Astrocyte (in vitro differentiated cells and primary cell): ENCODE measurements at regions not wholly inside any gene's neighbourhood (a gene's known extent, or its start where the extent isn't known, plus 50 kb on each side); places are given as distances from the start of the nearest gene placed in this dataset.

Experiments used
- DNase-seq: peaks from one replicate; pipeline ENCODE4 v3.0.0-alpha.2; 2010; ENCODE audit warnings: low read depth
- FAIRE-seq: peaks from 2 replicates; lab custom pipeline; 2011; peaks lifted over from hg19 to GRCh38; lab: Jason Lieb, UNC
- H2AFZ ChIP-seq: 2 replicates; pipeline ENCODE4 v1.6.0; 2012; ENCODE audit warnings: low read depth, low read length, inconsistent platforms
- H3K27ac ChIP-seq: 2 replicates; pipeline ENCODE4 v1.5.1; 2011; ENCODE audit warnings: low read depth, low read length, inconsistent platforms
- H3K27me3 ChIP-seq: 2 replicates; pipeline ENCODE4 v1.6.0; 2011; ENCODE audit warnings: low read length, inconsistent platforms; ENCODE audit not compliant: insufficient read depth
- H3K36me3 ChIP-seq: 2 replicates; pipeline ENCODE4 v1.5.1; 2011; ENCODE audit warnings: low read length, inconsistent platforms; ENCODE audit not compliant: insufficient read depth
- H3K4me1 ChIP-seq: 2 replicates; pipeline ENCODE4 v1.5.1; 2011; ENCODE audit warnings: low read length, inconsistent platforms; ENCODE audit not compliant: insufficient read depth
- H3K4me2 ChIP-seq: 2 replicates; pipeline ENCODE4 v1.6.0; 2012; ENCODE audit warnings: low read length, inconsistent platforms
- H3K4me3 ChIP-seq: 2 replicates; pipeline ENCODE4 v1.5.1; 2011; ENCODE audit warnings: low read depth, mild to moderate bottlenecking, low read length, inconsistent platforms; ENCODE audit not compliant: insufficient read depth
- H3K79me2 ChIP-seq: 2 replicates; pipeline ENCODE4 v1.6.0; 2012; ENCODE audit warnings: mild to moderate bottlenecking, low read length, inconsistent platforms; ENCODE audit not compliant: insufficient read depth
- H3K9ac ChIP-seq: 2 replicates; pipeline ENCODE4 v1.6.0; 2012; ENCODE audit warnings: mild to moderate bottlenecking, low read length, inconsistent platforms
- H3K9me3 ChIP-seq: 2 replicates; pipeline ENCODE4 v1.5.1; 2012; ENCODE audit warnings: low read depth, mild to moderate bottlenecking, low read length, inconsistent platforms; ENCODE audit not compliant: insufficient read depth
- H4K20me1 ChIP-seq: 2 replicates; pipeline ENCODE4 v1.6.0; 2012; ENCODE audit warnings: low read length, inconsistent platforms; ENCODE audit not compliant: insufficient read depth
- H3K27ac Mint-ChIP-seq: one replicate; pipeline ENCODE4 v1.8.0; 2021; ENCODE audit warnings: mild to moderate bottlenecking, mixed read lengths; ENCODE audit not compliant: unreplicated experiment
- H3K27me3 Mint-ChIP-seq: one replicate; pipeline ENCODE4 v1.8.0; 2021; ENCODE audit warnings: low read depth, mixed read lengths; ENCODE audit not compliant: unreplicated experiment
- H3K36me3 Mint-ChIP-seq: one replicate; pipeline ENCODE4 v1.8.0; 2021; ENCODE audit warnings: low read depth, mixed read lengths; ENCODE audit not compliant: unreplicated experiment
- H3K4me1 Mint-ChIP-seq: one replicate; pipeline ENCODE4 v1.8.0; 2021; ENCODE audit warnings: low read depth, mixed read lengths; ENCODE audit not compliant: unreplicated experiment
- H3K4me3 Mint-ChIP-seq: one replicate; pipeline ENCODE4 v1.8.0; 2021; ENCODE audit warnings: mild to moderate bottlenecking, moderate library complexity, mixed read lengths; ENCODE audit not compliant: unreplicated experiment
- H3K9me3 Mint-ChIP-seq: one replicate; pipeline ENCODE4 v1.8.0; 2021; ENCODE audit warnings: mild to moderate bottlenecking, mixed read lengths; ENCODE audit not compliant: unreplicated experiment
- CTCF ChIP-seq: IDR thresholded peaks from 2 replicates; pipeline ENCODE4 v1.5.1; 2011; ENCODE audit warnings: low read depth, mild to moderate bottlenecking, inconsistent platforms, low read length, moderate library complexity; ENCODE audit not compliant: insufficient read depth
- EZH2 ChIP-seq: IDR thresholded peaks from 2 replicates; pipeline ENCODE4 v1.6.1; 2012; ENCODE audit warnings: mild to moderate bottlenecking, low read length, inconsistent platforms; ENCODE audit not compliant: insufficient read depth

DNA sequence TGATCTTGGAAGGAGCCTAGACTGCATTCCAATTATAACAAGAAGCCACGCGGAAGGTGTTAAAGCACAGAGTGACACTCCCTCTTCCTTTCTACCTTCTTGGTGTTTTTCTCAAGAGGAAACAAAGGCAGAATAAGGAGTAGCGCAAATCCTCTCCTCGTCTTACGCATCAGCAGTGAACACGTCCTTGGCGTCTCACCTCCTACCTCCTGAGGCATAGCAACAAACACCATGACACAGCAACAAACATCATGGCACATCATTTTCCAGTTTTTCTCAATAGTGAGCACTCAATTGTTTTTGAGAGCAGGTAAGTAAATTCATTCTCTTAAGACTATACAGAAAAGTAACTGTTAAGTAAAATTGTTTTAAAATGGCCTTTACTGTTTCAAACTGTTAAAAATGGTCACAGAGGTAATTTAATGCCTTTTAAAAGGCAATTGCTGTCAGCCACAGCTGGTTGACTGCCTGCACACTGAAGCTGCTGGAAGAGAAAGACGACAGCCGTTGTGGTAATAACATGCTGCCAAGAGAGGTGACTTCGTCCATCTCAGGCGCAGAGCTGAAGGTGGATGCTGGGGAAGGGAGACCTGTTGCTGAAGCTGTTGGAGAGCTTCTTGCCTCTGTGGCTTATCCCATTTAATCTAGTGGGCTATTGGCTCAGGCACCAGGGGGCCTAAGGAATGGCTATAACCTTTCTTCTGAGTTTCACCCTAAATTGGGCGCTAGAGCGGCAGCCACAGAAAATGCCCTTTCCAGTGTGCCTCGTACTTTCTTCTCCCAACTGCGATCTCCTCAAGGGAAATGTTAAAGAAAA, 703.7 kb downstream of the UQCRFS1 start:
- Histone ChIP-seq H3K27ac (no peak overlapping the region), H3K36me3 (no peaks in the 10 kb centered on the region), H3K27me3 (no peaks in the 10 kb centered on the region), H3K4me3 (no peak overlapping the region), H3K4me1 (no peaks in the 10 kb centered on the region), H2AFZ (no peak overlapping the region), H4K20me1 (no peaks in the 10 kb centered on the region), H3K4me2 (no peak overlapping the region), H3K79me2 (no peaks in the 10 kb centered on the region), H3K9ac (no peak overlapping the region), H3K9me3 (peaks cover 6% of the 10 kb centered on the region)
- TF ChIP-seq EZH2 (no peak), CTCF (no peak)
- H3K27ac Mint-ChIP-seq = no peak overlapping the region
- no peak for DNase-seq
- H3K9me3 Mint-ChIP-seq = peaks cover 2% of the 10 kb centered on the region
- H3K36me3 Mint-ChIP-seq = no peaks in the 10 kb centered on the region
- peaks cover 4% of the 10 kb centered on the region for H3K4me1 Mint-ChIP-seq
- H3K27me3 Mint-ChIP-seq = peaks cover 21% of the 10 kb centered on the region
- H3K4me3 Mint-ChIP-seq = no peak overlapping the region
- no peak for FAIRE-seq

DNA sequence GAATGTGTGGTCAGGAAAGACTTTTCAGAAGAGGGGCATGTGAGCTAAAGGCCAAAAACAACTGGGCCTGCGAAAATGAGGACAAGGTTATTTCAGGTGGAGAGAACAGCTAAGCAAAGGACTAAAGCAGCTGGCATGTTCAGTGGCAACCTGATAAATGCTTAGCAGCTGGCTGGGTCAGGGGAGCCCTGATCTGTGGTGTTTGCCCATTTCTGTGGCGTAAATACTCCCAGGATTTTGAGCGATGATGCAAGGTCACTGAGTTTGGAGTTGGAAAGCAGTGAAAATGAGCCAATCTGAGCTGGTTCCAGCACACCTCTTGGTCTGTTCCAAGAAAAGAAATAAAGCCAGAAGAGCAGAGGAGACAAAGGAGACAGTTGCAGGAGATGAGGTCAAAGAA, 704.3 kb downstream of the UQCRFS1 start:
- no peak for FAIRE-seq
- H3K27me3 ChIP-seq = no peaks in the 10 kb centered on the region
- no peak overlapping the region for H3K4me3 Mint-ChIP-seq
- peaks cover 19% of the 10 kb centered on the region for H3K27me3 Mint-ChIP-seq
- H3K79me2 ChIP-seq = no peaks in the 10 kb centered on the region
- H3K9me3 ChIP-seq = peaks cover 4% of the 10 kb centered on the region
- no peak for DNase-seq
- H3K9me3 Mint-ChIP-seq = peaks cover 2% of the 10 kb centered on the region
- H3K4me3 ChIP-seq = no peak overlapping the region
- no peaks in the 10 kb centered on the region for H3K4me1 ChIP-seq
- H3K27ac ChIP-seq = no peak overlapping the region
- H3K4me1 Mint-ChIP-seq = peaks cover 7% of the 10 kb centered on the region
- H3K36me3 Mint-ChIP-seq = no peaks in the 10 kb centered on the region
- H3K36me3 ChIP-seq = no peaks in the 10 kb centered on the region
- no peaks in the 10 kb centered on the region for H4K20me1 ChIP-seq
- H2AFZ ChIP-seq = no peak overlapping the region
- H3K27ac Mint-ChIP-seq = no peak overlapping the region
- TF ChIP-seq EZH2 (no peak), CTCF (no peak)
- no peak overlapping the region for H3K9ac ChIP-seq
- no peak overlapping the region for H3K4me2 ChIP-seq

DNA sequence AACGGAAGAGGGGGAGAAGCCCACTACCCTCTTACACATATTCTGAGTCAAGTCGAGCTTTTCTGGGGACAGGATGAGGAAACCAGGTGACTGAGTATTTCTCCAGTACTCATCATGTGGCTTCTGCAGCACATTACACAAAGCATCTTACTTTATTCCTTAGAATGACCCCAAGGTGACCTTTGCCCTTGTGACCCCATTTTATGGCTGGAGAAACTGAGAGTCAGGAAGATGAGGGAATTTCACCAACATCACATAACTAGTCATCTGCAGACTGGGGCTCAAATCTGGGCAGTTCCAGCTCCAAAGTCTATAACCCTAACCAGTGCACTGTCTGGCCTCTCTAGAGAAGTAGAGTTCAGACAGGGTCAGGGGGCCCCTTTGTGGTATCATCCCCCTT, 707.0 kb downstream of the UQCRFS1 start:
- Mint-ChIP-seq H3K9me3 (peaks cover 2% of the 10 kb centered on the region), H3K27me3 (peaks cover 23% of the 10 kb centered on the region), H3K4me1 (peaks cover 7% of the 10 kb centered on the region), H3K36me3 (no peaks in the 10 kb centered on the region), H3K27ac (no peak overlapping the region), H3K4me3 (no peak overlapping the region)
- no peak overlapping the region for H3K9ac ChIP-seq
- DNase-seq (no peak), FAIRE-seq (no peak)
- peaks cover 4% of the 10 kb centered on the region for H3K9me3 ChIP-seq
- H3K4me3 ChIP-seq = no peak overlapping the region
- no peak overlapping the region for H2AFZ ChIP-seq
- no peaks in the 10 kb centered on the region for H3K4me1 ChIP-seq
- TF ChIP-seq CTCF = no peak
- no peak for TF ChIP-seq EZH2
- H3K27ac ChIP-seq = no peak overlapping the region
- H3K36me3 ChIP-seq = no peaks in the 10 kb centered on the region
- H3K79me2 ChIP-seq = no peaks in the 10 kb centered on the region
- H4K20me1 ChIP-seq = no peaks in the 10 kb centered on the region
- no peak overlapping the region for H3K4me2 ChIP-seq
- H3K27me3 ChIP-seq = no peaks in the 10 kb centered on the region
